Vagina (tissue), 2 donors: ENCODE measurements at regions not wholly inside any gene's neighbourhood (a gene's known extent, or its start where the extent isn't known, plus 50 kb on each side); places are given as distances from the start of the nearest gene placed in this dataset.
"Not testable (repeated sequence)": the region's sequence is repeated elsewhere in the genome, so short reads cannot be mapped to it uniquely, and the experiment has no call there.

Experiments used
- DNase-seq, 2 donors: peaks; one replicate each; pipeline ENCODE4 v3.0.0-alpha.2; 2017; ENCODE audit errors: extremely low spot score in 2 of 2
- H3K27ac ChIP-seq: fragments of 200-600 bp; sonication (generic); one replicate; pipeline ENCODE4 v1.5.1; 2019
- H3K27me3 ChIP-seq: fragments of 200-600 bp; sonication (generic); one replicate; pipeline ENCODE4 v1.5.1; 2019
- H3K36me3 ChIP-seq, 2 donors: fragments of 200-600 bp; sonication (generic); one replicate each; pipeline ENCODE4 v1.5.1; 2017 to 2019
- H3K4me1 ChIP-seq: fragments of 200-600 bp; sonication (generic); one replicate; pipeline ENCODE4 v1.5.1; 2019
- H3K4me3 ChIP-seq, 2 donors: fragments of 200-600 bp; sonication (generic); 1 replicate in 1 of 2; 2 replicates in 1 of 2; pipeline ENCODE4 v1.5.1; 2016 to 2019
- H3K9me3 ChIP-seq: fragments of 200-600 bp; sonication (generic); one replicate; pipeline ENCODE4 v1.5.1; 2019
- POLR2A ChIP-seq, 2 donors: fragments of 450-650 bp; IDR thresholded peaks; one replicate each; pipeline ENCODE4 v1.6.1; 2017; ENCODE audit warnings: antibody characterized with exemption in 2 of 2, mild to moderate bottlenecking in 2 of 2, moderate library complexity in 2 of 2
- POLR2AphosphoS5 ChIP-seq, 2 donors: sonication (generic); formaldehyde crosslinking; IDR thresholded peaks; one replicate each; pipeline ENCODE4 v1.9.0; 2017; ENCODE audit warnings: antibody characterized with exemption in 2 of 2, mild to moderate bottlenecking in 2 of 2, low read depth in 1 of 2; ENCODE audit not compliant: insufficient read depth in 1 of 2
- intact Hi-C: fragments of 100-400 bp; cut with DNase I; formaldehyde crosslinking; loops from one replicate; pipeline ENCODE4 v1.15.1; 2023
- TF ChIP-seq, protein P1 (sequence below), 3 experiments: fragments of 450-650 bp in 2 of 3; fragments of 200-600 bp in 1 of 3; sonication (generic) in 1 of 3; IDR thresholded peaks; one replicate each; pipeline ENCODE4 v1.5.1; 2017 to 2019; ENCODE audit warnings: antibody characterized with exemption in 3 of 3, mild to moderate bottlenecking in 2 of 3, moderate library complexity in 2 of 3

DNA sequence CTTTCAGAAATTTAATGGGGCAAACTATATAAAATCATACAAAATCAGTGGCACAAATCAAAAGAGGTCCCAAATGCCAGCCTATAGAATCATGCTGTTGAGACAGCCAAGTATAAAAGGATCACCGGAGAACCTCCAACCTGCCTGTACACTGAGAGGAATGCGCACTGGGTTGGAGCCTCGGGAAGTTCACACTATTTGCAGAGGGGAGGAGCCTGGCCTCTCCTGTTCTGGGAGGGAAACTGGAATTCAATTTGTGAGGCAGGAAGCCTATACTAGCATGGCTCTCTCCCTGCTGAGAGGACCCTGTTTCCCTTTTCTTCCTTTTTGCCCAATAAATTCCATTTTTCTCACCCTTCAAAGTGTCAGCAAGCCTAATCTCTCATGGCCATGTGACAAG lies 406.0 kb downstream of the HINT1 start:
- no peaks in the 10 kb centered on the region for H3K4me1 ChIP-seq
- TF ChIP-seq, protein P1, sequence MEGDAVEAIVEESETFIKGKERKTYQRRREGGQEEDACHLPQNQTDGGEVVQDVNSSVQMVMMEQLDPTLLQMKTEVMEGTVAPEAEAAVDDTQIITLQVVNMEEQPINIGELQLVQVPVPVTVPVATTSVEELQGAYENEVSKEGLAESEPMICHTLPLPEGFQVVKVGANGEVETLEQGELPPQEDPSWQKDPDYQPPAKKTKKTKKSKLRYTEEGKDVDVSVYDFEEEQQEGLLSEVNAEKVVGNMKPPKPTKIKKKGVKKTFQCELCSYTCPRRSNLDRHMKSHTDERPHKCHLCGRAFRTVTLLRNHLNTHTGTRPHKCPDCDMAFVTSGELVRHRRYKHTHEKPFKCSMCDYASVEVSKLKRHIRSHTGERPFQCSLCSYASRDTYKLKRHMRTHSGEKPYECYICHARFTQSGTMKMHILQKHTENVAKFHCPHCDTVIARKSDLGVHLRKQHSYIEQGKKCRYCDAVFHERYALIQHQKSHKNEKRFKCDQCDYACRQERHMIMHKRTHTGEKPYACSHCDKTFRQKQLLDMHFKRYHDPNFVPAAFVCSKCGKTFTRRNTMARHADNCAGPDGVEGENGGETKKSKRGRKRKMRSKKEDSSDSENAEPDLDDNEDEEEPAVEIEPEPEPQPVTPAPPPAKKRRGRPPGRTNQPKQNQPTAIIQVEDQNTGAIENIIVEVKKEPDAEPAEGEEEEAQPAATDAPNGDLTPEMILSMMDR (IDR thresholded peaks at IDR 0.05): no peak
- TF ChIP-seq POLR2AphosphoS5 (IDR thresholded peaks at IDR 0.05; ENCODE audit: insufficient read depth in 1 of 2, low read depth in 1 of 2): no peak
- no peak for TF ChIP-seq POLR2A (IDR thresholded peaks at IDR 0.05)
- H3K9me3 ChIP-seq: no peaks in the 10 kb centered on the region
- no peaks in the 10 kb centered on the region for H3K36me3 ChIP-seq
- H3K27ac ChIP-seq: no peak overlapping the region
- DNase-seq: no peak
- no peaks in the 10 kb centered on the region for H3K27me3 ChIP-seq
- intact Hi-C loops: no loop called here
- no peak overlapping the region for H3K4me3 ChIP-seq

DNA sequence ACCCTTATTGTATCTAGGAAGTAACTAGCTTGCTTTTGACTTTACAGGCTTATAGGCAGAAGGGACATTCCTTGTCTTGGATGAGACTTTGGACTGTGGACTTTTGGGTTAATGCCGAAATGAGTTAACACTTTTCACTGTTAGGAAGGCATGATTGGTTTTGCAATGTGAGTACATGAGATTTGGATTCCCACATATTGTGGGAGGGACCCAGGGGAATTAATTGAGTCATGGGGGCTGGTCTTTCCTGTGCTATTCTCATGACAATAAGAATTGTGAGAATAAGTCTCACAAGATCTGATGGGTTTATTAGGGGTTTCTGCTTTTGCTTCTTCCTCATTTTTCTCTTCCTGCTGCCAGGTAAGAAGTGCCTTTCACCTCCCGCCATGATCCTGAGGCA lies 417.5 kb downstream of the HINT1 start:
- Histone ChIP-seq H3K4me1 (no peaks in the 10 kb centered on the region), H3K4me3 (no peak overlapping the region), H3K27me3 (no peaks in the 10 kb centered on the region), H3K9me3 (no peaks in the 10 kb centered on the region), H3K36me3 (no peaks in the 10 kb centered on the region), H3K27ac (no peak overlapping the region)
- no peak for DNase-seq
- TF ChIP-seq, protein P1 (IDR thresholded peaks at IDR 0.05): no peak
- TF ChIP-seq POLR2AphosphoS5 (IDR thresholded peaks at IDR 0.05; ENCODE audit: insufficient read depth in 1 of 2, low read depth in 1 of 2): no peak
- no peak for TF ChIP-seq POLR2A (IDR thresholded peaks at IDR 0.05)
- intact Hi-C loops: no loop called here

DNA sequence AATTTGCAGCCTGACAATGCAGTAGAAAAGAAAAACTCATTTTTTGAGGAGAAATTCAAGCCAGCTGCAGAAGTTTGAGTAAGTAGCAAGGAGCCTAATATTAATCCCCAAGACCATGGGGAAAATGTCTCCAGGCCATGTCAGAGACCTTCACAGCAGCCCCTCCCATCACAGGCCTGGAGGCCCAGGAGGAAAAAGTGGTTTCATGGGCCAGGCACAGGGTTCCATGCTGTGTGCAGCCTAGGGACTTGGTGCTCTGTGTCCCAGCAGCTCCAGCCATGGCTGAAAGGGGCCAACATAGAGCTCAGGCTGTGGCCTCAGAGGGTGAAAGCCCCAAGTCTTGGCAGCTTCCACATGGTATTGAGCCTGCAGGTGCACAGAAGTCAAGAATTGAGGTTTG lies 418.4 kb downstream of the HINT1 start:
- H3K27me3 ChIP-seq, H3K36me3 ChIP-seq, H3K4me1 ChIP-seq, H3K4me3 ChIP-seq, H3K27ac ChIP-seq, H3K9me3 ChIP-seq, intact Hi-C loops, DNase-seq: not testable (repeated sequence)

DNA sequence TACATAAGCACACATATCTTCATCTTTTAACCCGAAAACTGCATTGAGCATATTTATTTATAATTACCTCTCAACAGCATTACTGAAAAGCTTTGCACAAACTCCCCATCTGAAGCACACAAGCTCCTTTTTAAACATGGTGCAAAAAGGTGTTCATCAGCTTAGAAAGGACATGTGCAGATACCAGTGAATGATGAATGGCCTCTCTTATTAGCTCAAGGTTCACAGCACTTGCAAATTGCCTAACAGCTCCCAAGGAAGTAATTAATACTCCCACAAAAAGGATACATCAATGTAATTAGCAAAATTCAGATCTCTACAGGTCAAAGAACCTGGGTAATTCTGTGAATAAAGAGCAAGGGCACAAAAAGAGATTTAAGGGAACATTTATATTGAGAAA lies 422.0 kb downstream of the HINT1 start:
- Histone ChIP-seq H3K9me3 (no peaks in the 10 kb centered on the region), H3K4me1 (no peaks in the 10 kb centered on the region), H3K27me3 (no peaks in the 10 kb centered on the region), H3K36me3 (no peaks in the 10 kb centered on the region), H3K27ac (no peak overlapping the region), H3K4me3 (no peak overlapping the region)
- no peak for DNase-seq
- intact Hi-C loops: no loop called here
- TF ChIP-seq POLR2AphosphoS5 (IDR thresholded peaks at IDR 0.05; ENCODE audit: insufficient read depth in 1 of 2, low read depth in 1 of 2): no peak
- TF ChIP-seq, protein P1 (IDR thresholded peaks at IDR 0.05): no peak
- no peak for TF ChIP-seq POLR2A (IDR thresholded peaks at IDR 0.05)

DNA sequence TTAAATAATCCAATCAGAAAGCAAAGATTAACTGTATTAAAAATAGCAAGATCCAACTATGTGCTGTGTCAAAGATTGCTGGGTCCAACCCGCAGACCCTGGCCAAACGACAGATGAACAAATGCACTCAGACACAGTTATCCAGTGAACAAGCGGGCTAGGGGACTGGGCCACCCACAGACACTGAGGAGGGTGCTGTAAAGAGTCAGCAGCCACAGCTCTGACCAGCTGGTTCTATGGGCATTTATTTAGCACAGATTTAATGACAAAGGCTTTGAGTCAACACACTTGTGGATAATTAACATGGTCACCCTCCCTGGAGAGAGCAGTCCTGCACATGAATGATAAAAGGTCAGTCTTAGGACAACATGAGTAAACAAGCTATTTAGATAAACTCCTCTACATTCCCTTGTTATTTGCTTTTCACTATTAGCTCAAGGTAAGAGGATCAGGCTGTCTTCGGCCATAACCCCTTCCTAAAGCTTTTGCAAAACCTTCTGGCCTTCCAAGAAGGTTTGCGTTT lies 424.9 kb downstream of the HINT1 start:
- Histone ChIP-seq H3K36me3 (no peaks in the 10 kb centered on the region), H3K4me3 (no peak overlapping the region), H3K27me3 (no peaks in the 10 kb centered on the region), H3K27ac (no peak overlapping the region), H3K4me1 (no peaks in the 10 kb centered on the region), H3K9me3 (no peaks in the 10 kb centered on the region)
- DNase-seq: no peak
- TF ChIP-seq POLR2A (IDR thresholded peaks at IDR 0.05) (no peak), POLR2AphosphoS5 (IDR thresholded peaks at IDR 0.05; ENCODE audit: insufficient read depth in 1 of 2, low read depth in 1 of 2) (no peak)
- TF ChIP-seq, protein P1 (IDR thresholded peaks at IDR 0.05): no peak
- intact Hi-C loops: no loop called here

DNA sequence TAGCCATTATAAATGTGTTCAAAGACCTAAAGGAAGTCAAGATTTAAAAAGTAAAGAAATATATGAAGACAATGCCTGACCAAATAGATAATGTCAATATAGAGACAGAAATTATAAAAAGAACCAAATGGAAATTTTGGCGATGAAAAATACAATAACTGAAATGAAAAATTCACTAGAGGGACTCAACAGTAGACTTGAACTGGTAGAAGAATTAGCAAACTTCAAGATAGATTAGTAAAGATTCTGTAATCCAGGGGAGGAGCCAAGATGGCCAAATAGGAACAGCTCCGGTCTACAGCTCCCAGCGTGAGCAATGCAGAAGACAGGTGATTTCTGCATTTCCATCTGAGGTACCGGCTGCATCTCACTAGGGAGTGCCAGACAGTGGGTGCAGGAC lies 433.2 kb downstream of the HINT1 start:
- DNase-seq: no peak
- intact Hi-C loops: no loop called here
- H3K4me1 ChIP-seq: no peaks in the 10 kb centered on the region
- H3K36me3 ChIP-seq: no peaks in the 10 kb centered on the region
- H3K27ac ChIP-seq: no peak overlapping the region
- no peaks in the 10 kb centered on the region for H3K9me3 ChIP-seq
- H3K27me3 ChIP-seq: no peaks in the 10 kb centered on the region
- no peak overlapping the region for H3K4me3 ChIP-seq
- TF ChIP-seq, protein P1 (IDR thresholded peaks at IDR 0.05): no peak
- no peak for TF ChIP-seq POLR2AphosphoS5 (IDR thresholded peaks at IDR 0.05; ENCODE audit: insufficient read depth in 1 of 2, low read depth in 1 of 2)
- TF ChIP-seq POLR2A (IDR thresholded peaks at IDR 0.05): no peak
